ENCODE measurements at regions not wholly inside any gene's neighbourhood (a gene's known extent, or its start where the extent isn't known, plus 50 kb on each side); places are given as distances from the start of the nearest gene placed in this dataset.

- no peak for DNase-seq (ENCODE audit: low read depth in 2 of 2)
Measured at GRCh38 chr1:199161319-199161680, 522.5 kb downstream of the PTPRC start.

GRCh38 chr1:199161766-199162303 is 523.0 kb downstream of the PTPRC start:
- DNase-seq (ENCODE audit: low read depth in 2 of 2), result no peak

- DNase-seq (ENCODE audit: low read depth in 2 of 2), result no peak
Measured at GRCh38 chr1:199163267-199163666, 524.4 kb downstream of the PTPRC start.

- no peak for DNase-seq (ENCODE audit: low read depth in 2 of 2)
Measured at GRCh38 chr1:199163670-199164069, 524.8 kb downstream of the PTPRC start.

GRCh38 chr1:199167460-199167859 is 528.6 kb downstream of the PTPRC start:
- no peak for DNase-seq (ENCODE audit: low read depth in 2 of 2)

DNA sequence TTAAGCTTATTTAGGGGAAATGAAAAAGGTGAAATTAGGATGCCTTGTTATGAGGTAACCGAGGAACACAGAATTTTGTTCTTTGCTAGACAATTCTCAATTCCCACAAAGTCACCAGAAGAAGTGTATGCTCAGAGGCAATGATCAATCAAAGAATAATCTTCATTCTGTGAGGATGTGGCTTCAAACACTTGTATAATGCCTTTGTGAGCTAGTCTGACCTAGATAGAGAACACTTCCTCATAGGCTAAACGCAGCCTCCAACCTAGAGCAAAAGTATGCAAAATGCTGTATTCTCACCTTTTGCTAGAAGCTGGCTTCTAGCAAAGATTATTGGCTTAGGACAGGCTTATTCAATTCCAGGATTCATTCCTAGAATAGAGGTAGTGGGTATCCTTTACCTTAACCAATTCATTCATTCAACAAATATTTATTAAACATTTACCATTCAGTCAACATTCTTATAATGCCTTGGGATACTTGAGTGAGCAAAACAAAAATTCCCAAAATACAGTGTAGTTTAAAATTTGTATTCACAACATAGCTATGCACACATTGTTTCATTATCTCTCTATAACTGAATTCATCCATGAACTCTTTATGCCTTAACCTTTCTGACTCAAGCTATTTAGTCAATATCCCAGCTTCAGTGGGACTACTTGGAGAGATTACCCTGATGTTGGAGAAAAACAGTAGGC is 530.2 kb downstream of the PTPRC start:
- no peak for DNase-seq (ENCODE audit: low read depth in 2 of 2)

DNA sequence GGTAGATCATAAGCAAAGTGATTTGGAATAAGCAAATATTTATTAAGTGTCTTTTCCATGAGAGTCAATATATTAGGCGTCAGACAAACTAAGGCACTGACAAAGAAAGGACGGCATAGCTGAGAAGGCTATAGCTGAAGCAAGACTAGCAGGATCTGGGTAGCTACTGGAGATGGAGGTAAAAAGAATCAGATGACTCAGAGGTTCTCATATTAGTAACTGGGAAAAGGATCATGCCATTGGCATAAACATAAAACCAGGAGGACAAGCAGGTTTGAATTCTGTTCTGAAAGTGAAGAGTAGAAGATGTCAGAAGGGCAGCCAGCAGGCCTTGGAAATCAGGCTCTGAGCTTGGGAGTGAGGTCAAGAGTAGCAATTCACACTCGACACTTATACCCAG is 531.9 kb downstream of the PTPRC start:
- DNase-seq (ENCODE audit: low read depth in 2 of 2), result no peak

DNA sequence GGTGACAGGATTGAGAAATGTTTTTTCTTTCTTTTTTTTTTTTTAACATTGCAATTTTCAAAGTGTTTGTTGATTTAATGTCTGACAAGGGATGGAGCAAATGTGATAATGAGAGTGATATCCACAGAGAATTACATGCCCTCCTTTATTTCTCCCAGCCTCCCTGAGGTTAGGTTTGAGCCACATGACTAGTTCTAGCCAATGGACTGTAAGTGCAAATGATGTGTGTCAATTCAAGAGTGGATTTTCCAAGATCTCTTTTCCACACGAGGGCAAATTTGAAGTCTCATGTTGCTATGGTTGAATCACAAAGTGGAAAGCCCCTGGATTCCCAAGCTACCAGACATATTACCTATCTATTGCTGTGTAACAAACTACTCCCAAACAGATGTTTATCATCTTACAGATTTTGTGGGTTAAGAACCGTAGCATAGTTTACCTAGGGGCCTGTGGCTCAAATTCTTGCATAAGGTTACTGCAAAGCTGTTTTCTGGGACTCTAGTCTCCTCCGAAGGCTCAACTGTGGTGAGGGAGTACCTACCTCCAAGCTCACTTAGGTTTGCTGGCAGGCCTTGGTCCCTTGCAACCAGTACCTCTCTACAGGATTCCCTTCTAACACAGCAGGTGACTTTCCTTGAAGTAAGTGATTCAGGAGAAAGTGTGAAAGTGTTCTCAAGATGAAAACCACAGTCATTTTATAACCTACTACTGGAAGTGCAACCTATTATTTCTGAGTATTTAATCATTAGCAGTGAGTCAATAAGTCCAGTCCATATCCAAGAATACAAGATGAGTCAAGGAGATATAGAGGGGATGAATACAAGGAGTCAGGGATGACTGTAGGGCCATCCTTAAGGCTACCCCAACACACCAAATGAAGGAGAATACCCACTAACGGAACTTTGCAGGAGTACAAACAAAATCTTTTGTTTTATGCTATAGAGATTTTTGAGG is 533.6 kb downstream of the PTPRC start:
- DNase-seq (ENCODE audit: low read depth in 2 of 2), result no peak

GRCh38 chr1:199173356-199173755 is 534.5 kb downstream of the PTPRC start:
- no peak for DNase-seq (ENCODE audit: low read depth in 2 of 2)

DNA sequence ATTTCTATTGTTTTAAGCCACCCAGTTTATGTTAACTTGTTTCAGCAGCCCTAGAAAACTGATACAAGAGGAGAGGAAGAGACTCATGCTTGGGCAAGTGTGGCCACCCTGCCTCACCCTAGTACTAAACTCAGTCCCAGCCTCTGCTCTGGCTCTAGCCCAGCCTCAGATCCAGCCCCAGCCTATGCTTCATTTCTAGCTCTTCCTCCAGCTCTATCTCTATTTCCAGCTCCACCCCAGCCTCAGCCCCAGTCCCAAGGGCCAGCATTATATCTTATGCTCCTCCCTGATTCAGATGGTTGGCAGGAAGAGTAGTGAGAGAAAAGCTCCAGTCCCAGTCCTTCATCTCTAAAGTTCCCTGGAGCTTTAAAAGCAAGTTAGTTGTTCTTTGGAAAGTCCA is 535.5 kb downstream of the PTPRC start:
- no peak for DNase-seq (ENCODE audit: low read depth in 2 of 2)

DNA sequence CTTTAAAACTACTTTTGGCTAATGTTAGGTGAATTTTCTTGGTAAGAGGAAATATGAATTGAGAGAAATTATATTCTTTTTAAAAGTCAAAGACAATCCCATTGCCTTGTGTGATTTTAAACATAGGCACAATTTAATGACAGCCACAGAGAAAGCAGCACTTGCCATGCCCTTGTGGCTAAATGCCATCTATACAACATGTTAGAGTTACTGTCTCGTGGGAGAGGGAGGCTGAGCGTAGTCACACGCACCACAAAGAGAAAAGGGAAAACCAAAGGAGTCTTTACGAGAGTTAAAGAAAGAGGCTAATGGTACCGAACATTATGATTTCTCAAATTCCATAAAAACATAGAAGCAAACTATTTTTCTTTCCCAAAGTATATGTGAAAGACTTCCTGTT is 537.9 kb downstream of the PTPRC start:
- no peak for DNase-seq (ENCODE audit: low read depth in 2 of 2)

GRCh38 chr1:199177241-199177640 is 538.4 kb downstream of the PTPRC start:
- no peak for DNase-seq (ENCODE audit: low read depth in 2 of 2)

GRCh38 chr1:199178646-199179045 is 539.8 kb downstream of the PTPRC start:
- DNase-seq (ENCODE audit: low read depth in 2 of 2), result no peak

GRCh38 chr1:199182186-199182843 is 543.5 kb downstream of the PTPRC start:
- no peak for DNase-seq (ENCODE audit: low read depth in 2 of 2)

DNA sequence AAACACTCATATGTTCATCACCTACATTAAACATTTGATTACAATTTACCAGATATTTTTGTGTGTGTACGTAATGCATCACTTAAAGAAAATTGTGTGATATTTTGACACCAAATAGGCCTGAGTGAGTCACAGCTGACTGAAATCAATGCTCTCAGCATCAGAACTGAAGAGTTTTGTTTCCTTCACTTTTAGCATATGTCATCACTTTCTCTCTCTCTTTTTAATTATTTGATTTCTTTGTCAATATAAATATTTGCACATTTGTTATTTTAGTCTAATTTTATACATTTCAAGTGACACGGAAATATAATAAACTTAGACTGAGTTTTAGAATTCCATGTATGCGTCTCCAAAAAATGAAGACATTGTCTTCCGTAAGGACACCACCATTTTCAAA is 545.3 kb downstream of the PTPRC start:
- no peak for DNase-seq (ENCODE audit: low read depth in 2 of 2)

DNA sequence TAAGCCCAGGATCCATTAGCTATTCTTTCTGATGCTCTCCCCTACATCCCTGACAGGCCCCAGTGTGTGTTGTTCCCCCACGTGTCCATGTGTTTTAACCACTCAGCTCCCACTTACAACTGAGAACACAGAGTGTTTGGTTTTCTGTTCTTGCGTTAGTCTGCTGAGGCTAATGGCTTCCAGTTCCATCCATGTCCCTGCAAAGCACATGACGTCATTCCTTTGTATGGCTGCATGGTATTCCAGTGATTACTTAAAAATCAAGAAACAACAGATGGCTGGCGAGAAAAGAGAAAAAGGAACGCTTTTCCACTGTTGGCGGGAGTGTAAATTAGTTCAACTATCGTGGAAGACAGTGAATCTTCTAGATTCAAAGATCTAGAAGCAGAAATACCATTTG is 556.0 kb downstream of the PTPRC start:
- DNase-seq (ENCODE audit: low read depth in 2 of 2), result no peak

DNA sequence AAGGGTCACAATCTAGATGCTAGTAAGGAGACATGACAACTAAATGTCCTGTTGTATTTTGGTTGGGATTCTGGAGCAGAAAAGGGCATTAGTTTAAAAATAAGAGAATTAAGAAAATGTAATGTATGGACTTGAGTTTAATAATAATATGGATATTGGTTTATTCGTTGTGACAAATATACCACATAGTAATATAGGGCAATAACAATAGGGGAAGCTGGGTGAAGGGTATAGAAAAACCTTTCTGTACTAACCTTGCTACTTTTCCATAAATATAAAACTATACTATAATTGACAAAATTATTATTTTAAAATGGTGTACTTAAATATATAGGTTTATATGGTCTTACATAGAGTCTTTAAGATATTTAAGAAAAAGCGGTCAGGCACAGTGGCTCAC is 558.9 kb downstream of the PTPRC start:
- no peak for DNase-seq (ENCODE audit: low read depth in 2 of 2)

GRCh38 chr1:199202331-199202730 is 563.5 kb downstream of the PTPRC start:
- DNase-seq (ENCODE audit: low read depth in 2 of 2), result no peak

GRCh38 chr1:199204231-199204630 is 565.4 kb downstream of the PTPRC start:
- DNase-seq (ENCODE audit: low read depth in 2 of 2), result no peak

DNA sequence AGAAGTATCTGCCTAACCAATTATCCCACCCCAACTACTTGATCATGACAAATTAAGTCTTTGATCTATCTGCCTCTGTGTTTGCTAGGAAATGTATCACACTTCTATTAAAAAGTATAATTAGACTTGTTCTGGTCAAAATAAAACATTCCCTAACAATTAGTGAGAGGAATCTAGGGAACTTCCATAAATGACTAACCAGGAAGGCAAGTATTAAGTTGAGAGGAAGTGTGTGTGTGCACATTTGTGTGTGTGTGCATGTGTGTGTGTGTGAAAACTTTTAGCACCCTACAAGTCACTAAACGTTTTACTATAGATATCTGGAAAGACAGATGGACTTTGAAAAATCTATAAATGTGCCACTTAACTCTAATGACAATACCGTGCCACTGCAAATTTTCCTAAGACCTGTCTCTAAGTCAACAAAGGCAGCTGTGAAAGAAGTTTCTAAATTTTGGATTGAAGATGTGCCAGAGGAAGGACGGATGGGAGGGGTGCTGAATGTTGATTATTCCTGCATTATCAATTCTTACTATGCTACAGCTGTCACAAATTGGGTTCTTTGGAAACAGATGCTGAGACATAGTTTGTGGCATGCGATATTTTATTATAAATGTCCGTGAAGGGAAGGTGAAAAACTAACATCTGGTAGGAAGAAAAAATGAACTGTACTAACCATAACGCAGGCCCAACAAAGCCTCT is 567.1 kb downstream of the PTPRC start:
- no peak for DNase-seq (ENCODE audit: low read depth in 2 of 2)

DNA sequence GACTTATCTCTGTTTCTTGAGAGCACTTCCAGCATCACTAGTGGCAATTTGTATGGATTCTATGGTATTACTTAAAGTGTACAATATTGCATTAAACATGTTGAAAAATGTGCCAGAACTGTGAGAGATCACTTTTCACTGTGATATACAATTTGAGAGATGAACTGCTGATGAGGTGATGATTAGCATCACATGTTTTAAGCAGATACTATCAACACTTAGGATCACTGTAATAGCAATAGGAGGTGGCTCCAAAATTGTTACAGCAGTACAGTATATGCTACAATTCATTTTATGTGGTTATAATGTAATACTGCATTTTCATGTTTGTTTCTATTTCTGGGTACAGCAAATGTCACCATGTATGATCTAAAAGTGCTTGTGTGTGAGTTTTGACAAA is 570.0 kb downstream of the PTPRC start:
- DNase-seq (ENCODE audit: low read depth in 2 of 2), result no peak

GRCh38 chr1:199218065-199218464 is 579.2 kb downstream of the PTPRC start:
- DNase-seq (ENCODE audit: low read depth in 2 of 2), result no peak
